Peyer's patch (tissue), 4 donors: ENCODE measurements at regions not wholly inside any gene's neighbourhood (a gene's known extent, or its start where the extent isn't known, plus 50 kb on each side); places are given as distances from the start of the nearest gene placed in this dataset.

Source experiments
- POLR2A ChIP-seq, 2 donors: fragments of 450-650 bp; IDR thresholded peaks; one replicate each; pipeline ENCODE4 v1.5.1; 2017; ENCODE audit warnings: antibody characterized with exemption in 2 of 2, mild to moderate bottlenecking in 2 of 2, moderate library complexity in 2 of 2
- TF ChIP-seq, protein P1 (sequence below), 6 experiments: fragments of 450-650 bp in 4 of 6; fragments of 200-600 bp in 2 of 6; sonication (generic) in 1 of 6; IDR thresholded peaks; one replicate each; pipeline ENCODE4 v1.5.1; 2017 to 2019; ENCODE audit warnings: antibody characterized with exemption in 6 of 6, mild to moderate bottlenecking in 3 of 6, moderate library complexity in 1 of 6

GRCh38 chr10:56622335-56622973 is 261.4 kb upstream of the ZWINT start:
- no peak for TF ChIP-seq POLR2A (IDR thresholded peaks at IDR 0.05)
- TF ChIP-seq, protein P1, sequence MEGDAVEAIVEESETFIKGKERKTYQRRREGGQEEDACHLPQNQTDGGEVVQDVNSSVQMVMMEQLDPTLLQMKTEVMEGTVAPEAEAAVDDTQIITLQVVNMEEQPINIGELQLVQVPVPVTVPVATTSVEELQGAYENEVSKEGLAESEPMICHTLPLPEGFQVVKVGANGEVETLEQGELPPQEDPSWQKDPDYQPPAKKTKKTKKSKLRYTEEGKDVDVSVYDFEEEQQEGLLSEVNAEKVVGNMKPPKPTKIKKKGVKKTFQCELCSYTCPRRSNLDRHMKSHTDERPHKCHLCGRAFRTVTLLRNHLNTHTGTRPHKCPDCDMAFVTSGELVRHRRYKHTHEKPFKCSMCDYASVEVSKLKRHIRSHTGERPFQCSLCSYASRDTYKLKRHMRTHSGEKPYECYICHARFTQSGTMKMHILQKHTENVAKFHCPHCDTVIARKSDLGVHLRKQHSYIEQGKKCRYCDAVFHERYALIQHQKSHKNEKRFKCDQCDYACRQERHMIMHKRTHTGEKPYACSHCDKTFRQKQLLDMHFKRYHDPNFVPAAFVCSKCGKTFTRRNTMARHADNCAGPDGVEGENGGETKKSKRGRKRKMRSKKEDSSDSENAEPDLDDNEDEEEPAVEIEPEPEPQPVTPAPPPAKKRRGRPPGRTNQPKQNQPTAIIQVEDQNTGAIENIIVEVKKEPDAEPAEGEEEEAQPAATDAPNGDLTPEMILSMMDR (IDR thresholded peaks at IDR 0.05), result no peak
